GM12864 (cell line): ENCODE measurements at regions not wholly inside any gene's neighbourhood (a gene's known extent, or its start where the extent isn't known, plus 50 kb on each side); places are given as distances from the start of the nearest gene placed in this dataset.

Experiments
- DNase-seq: peaks from one replicate; pipeline ENCODE4 v3.0.0-alpha.2; 2011; ENCODE audit warnings: low read depth
- H3K4me3 ChIP-seq: 2 replicates; pipeline ENCODE4 v1.5.1; 2011; ENCODE audit warnings: mild to moderate bottlenecking, low read depth, low read length, control low read depth
- TF ChIP-seq, protein P1 (sequence below): IDR thresholded peaks from 2 replicates; pipeline ENCODE4 v1.5.1; 2011; ENCODE audit warnings: low read depth, mild to moderate bottlenecking, moderate library complexity, low read length, control low read depth, inconsistent platforms; ENCODE audit errors: missing control alignments

DNA sequence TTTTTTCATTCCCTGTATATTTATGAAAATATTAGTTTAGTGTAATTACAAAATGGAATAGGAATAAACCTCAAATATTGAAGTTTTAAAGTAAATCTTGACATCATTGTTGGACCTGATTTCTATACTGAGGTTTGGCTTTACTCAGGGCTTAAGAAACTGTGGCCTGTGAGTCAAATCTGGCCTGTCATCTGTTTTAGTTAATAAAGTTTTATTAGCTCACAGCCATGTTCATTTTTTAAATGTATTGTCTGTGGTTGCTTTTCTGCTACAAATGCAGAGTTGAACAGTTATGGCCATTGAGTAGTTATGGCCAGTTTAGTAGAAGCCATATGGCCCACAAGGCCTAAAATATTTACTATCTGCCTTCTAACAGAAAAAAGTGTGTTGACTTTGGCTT is 80.7 kb downstream of the DIPK2A start:
- H3K4me3 ChIP-seq = no peak overlapping the region
- TF ChIP-seq, protein P1, sequence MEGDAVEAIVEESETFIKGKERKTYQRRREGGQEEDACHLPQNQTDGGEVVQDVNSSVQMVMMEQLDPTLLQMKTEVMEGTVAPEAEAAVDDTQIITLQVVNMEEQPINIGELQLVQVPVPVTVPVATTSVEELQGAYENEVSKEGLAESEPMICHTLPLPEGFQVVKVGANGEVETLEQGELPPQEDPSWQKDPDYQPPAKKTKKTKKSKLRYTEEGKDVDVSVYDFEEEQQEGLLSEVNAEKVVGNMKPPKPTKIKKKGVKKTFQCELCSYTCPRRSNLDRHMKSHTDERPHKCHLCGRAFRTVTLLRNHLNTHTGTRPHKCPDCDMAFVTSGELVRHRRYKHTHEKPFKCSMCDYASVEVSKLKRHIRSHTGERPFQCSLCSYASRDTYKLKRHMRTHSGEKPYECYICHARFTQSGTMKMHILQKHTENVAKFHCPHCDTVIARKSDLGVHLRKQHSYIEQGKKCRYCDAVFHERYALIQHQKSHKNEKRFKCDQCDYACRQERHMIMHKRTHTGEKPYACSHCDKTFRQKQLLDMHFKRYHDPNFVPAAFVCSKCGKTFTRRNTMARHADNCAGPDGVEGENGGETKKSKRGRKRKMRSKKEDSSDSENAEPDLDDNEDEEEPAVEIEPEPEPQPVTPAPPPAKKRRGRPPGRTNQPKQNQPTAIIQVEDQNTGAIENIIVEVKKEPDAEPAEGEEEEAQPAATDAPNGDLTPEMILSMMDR = no peak
- no peak for DNase-seq

DNA sequence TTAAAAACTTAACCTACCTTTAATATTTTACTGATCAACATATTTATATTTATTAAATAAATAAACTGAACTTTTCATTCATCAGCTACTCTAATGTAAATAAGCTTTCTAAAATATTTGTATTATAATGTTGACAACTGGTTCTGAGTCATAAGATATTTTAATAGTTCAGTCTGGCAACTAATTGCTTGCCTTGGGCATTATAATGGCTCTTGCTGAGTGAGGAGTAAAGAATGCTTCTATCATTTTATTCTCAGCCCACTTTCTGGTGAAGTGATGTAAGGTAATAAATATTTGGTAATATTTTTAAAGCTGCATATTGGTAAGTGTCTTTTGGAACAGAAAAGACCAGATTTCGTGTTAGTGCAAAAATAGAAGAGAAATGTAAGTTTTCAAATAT is 81.5 kb downstream of the DIPK2A start:
- TF ChIP-seq, protein P1 = no peak
- H3K4me3 ChIP-seq = no peak overlapping the region
- no peak for DNase-seq

DNA sequence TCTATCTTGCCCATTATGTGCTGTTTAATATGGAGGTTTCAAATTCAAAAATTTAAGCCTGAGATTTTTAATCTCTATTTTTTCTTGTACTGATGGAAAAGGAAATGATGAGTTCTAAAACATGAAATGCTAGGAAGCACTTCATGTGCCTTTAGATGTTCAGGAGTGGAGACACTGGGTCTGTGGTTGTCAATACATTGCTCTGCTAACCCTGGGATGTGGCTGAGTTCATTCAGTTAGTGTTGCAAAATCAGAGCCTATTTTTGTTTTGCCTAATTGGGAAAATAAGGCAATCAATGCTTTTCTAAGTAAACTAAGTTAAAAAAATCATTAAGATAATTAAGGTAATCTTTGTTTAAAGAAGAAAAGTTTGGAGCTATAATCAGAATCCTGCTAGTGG is 83.1 kb downstream of the DIPK2A start:
- no peak overlapping the region for H3K4me3 ChIP-seq
- DNase-seq = no peak
- TF ChIP-seq, protein P1 = no peak

DNA sequence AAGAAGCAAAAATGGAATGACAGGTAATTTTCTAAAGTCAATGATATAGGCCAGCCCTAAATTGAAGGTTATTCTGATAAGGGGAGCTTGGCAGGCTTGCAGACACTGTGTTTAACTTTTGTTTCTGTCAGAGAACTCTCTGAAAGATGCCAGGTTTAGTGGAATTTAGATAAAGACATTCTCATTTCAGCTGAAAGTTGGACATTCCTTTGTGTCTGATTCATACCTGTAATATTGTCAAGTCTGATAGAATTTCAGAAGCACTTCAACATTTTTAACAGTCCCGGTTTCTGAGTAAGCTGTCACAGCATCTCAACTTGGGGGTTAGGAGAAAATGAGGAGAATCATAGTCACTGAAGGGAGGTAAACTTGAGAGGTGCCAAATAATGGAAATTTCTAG is 84.0 kb downstream of the DIPK2A start:
- DNase-seq = no peak
- TF ChIP-seq, protein P1 = no peak
- no peak overlapping the region for H3K4me3 ChIP-seq

DNA sequence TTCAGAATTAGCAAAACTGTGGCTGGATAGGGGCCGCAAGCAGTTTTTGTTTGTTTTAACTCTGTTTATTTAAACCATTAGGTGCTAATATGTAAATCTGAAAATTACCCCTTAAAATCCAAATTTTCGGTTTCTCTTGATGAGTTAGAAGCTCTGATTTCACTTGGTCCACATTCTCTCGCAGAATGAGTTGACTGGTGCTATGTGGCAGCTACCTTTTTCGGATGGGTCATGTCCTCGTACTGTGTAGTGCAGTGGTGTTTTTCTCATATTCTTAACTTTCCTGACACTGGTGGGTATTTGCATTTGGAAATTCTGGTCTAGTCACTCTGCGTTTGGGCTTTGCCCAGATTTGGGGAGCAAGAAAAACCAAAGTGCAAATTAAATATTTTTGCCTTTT is 87.1 kb downstream of the DIPK2A start:
- no peak for DNase-seq
- H3K4me3 ChIP-seq = no peak overlapping the region
- TF ChIP-seq, protein P1 = no peak

DNA sequence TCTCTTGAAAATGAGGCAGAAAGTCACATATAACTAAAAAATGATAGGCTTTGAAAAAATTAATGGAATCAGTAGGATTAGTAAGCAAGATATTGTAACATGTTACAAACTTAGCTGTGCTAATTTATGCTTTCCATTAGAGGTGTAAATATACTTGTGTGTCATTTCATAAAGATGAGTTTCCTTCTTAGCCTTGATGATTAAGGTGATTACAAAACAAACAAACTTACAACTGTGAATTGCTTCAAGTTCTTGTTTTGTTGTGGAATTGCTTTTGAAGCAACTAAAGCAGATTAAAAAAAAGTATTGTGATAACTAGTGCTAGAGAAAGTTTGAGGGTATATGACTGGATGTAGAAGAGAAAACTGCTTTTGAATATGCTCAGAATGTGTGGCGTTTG is 87.9 kb downstream of the DIPK2A start:
- DNase-seq = no peak
- H3K4me3 ChIP-seq = no peak overlapping the region
- TF ChIP-seq, protein P1 = no peak

DNA sequence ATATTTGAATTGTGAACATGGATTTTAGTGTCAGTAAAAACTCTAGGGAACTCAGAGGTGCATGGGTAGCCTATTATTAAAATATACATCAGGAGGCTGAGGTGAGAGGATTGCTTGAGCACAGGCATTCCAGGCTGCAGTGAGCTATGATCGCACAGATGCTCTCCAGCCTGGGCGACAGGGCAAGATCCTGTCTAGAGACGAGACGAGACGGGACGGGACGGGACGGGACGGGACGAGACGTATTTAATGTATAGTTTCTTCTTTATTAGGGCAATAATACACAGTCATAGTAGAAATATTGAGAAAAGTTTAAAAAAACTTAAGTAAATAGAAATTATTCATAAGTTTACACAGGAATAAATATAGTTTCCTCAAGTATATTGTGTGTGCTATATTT is 89.3 kb downstream of the DIPK2A start:
- no peak overlapping the region for H3K4me3 ChIP-seq
- no peak for DNase-seq
- TF ChIP-seq, protein P1 = no peak
